ENCODE measurements at regions not wholly inside any gene's neighbourhood (a gene's known extent, or its start where the extent isn't known, plus 50 kb on each side); places are given as distances from the start of the nearest gene placed in this dataset.

DNA sequence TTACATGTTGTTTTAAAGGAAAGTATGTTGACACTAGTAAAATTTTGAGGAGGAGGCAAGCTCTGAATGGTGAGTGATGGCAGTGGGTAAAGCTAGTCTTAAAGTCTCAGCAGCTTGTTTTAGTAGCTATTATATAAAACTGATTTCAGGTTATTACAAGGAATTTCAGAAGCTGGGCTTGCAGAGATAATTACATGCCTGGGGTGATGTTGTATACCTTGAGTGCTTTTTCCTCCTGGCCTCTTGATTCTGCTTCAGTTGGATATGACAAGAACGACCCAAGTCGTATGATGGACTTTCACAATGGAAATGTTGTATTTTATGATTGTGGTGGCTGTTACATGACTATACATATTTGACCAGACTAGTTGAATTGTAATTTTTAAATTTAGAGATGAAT, 175.5 kb upstream of the ADGRL3 start:
- Histone ChIP-seq H3K4me2 (ENCODE audit: low read length) (no peak overlapping the region), H3K79me2 (ENCODE audit: insufficient read depth, low read length) (no peaks in the 10 kb centered on the region), H3K9ac (ENCODE audit: low read length) (no peak overlapping the region), H3K4me3 (ENCODE audit: insufficient read depth, low read depth, low read length) (no peak overlapping the region), H3K27ac (ENCODE audit: low read depth, low read length) (no peak overlapping the region), H2AFZ (ENCODE audit: low read depth, low read length) (no peak overlapping the region), H3K4me1 (ENCODE audit: insufficient read depth, low read length) (no peaks in the 10 kb centered on the region), H3K9me3 (ENCODE audit: insufficient read depth, low read depth, low read length) (no peaks in the 10 kb centered on the region), H4K20me1 (ENCODE audit: insufficient read depth, low read length) (no peaks in the 10 kb centered on the region), H3K36me3 (ENCODE audit: insufficient read depth, low read length) (no peaks in the 10 kb centered on the region), H3K27me3 (ENCODE audit: insufficient read depth, low read length) (no peaks in the 10 kb centered on the region)
- H3K36me3 Mint-ChIP-seq (ENCODE audit: low read depth, unreplicated experiment) = no peaks in the 10 kb centered on the region
- DNase-seq (ENCODE audit: low read depth) (no peak), FAIRE-seq (no peak)
- H3K27ac Mint-ChIP-seq (ENCODE audit: unreplicated experiment) = no peak overlapping the region
- peaks cover 9% of the 10 kb centered on the region for H3K9me3 Mint-ChIP-seq (ENCODE audit: unreplicated experiment)
- H3K4me3 Mint-ChIP-seq (ENCODE audit: unreplicated experiment) = no peak overlapping the region
- H3K4me1 Mint-ChIP-seq (ENCODE audit: low read depth, unreplicated experiment) = no peaks in the 10 kb centered on the region
- no peaks in the 10 kb centered on the region for H3K27me3 Mint-ChIP-seq (ENCODE audit: low read depth, unreplicated experiment)
- TF ChIP-seq CTCF (IDR thresholded peaks at IDR 0.05; ENCODE audit: insufficient read depth, low read depth, low read length) (no peak), EZH2 (IDR thresholded peaks at IDR 0.05; ENCODE audit: insufficient read depth, low read length) (no peak)

GRCh38 chr4:61027939-61028338, 172.2 kb upstream of the ADGRL3 start:
- Histone ChIP-seq H3K4me1 (ENCODE audit: insufficient read depth, low read length) (no peaks in the 10 kb centered on the region), H3K36me3 (ENCODE audit: insufficient read depth, low read length) (no peaks in the 10 kb centered on the region), H3K27me3 (ENCODE audit: insufficient read depth, low read length) (no peaks in the 10 kb centered on the region), H3K79me2 (ENCODE audit: insufficient read depth, low read length) (no peaks in the 10 kb centered on the region), H3K27ac (ENCODE audit: low read depth, low read length) (no peak overlapping the region), H3K9ac (ENCODE audit: low read length) (no peak overlapping the region), H3K4me3 (ENCODE audit: insufficient read depth, low read depth, low read length) (no peak overlapping the region), H4K20me1 (ENCODE audit: insufficient read depth, low read length) (no peaks in the 10 kb centered on the region), H2AFZ (ENCODE audit: low read depth, low read length) (no peak overlapping the region), H3K4me2 (ENCODE audit: low read length) (no peak overlapping the region), H3K9me3 (ENCODE audit: insufficient read depth, low read depth, low read length) (no peaks in the 10 kb centered on the region)
- H3K36me3 Mint-ChIP-seq (ENCODE audit: low read depth, unreplicated experiment) = no peaks in the 10 kb centered on the region
- no peak for TF ChIP-seq EZH2 (IDR thresholded peaks at IDR 0.05; ENCODE audit: insufficient read depth, low read length)
- no peak for TF ChIP-seq CTCF (IDR thresholded peaks at IDR 0.05; ENCODE audit: insufficient read depth, low read depth, low read length)
- DNase-seq (ENCODE audit: low read depth) (no peak), FAIRE-seq (no peak)
- H3K4me1 Mint-ChIP-seq (ENCODE audit: low read depth, unreplicated experiment) = no peaks in the 10 kb centered on the region
- H3K27me3 Mint-ChIP-seq (ENCODE audit: low read depth, unreplicated experiment) = no peaks in the 10 kb centered on the region
- no peak overlapping the region for H3K4me3 Mint-ChIP-seq (ENCODE audit: unreplicated experiment)
- no peaks in the 10 kb centered on the region for H3K9me3 Mint-ChIP-seq (ENCODE audit: unreplicated experiment)
- no peak overlapping the region for H3K27ac Mint-ChIP-seq (ENCODE audit: unreplicated experiment)

- no peak overlapping the region for H3K4me3 ChIP-seq (ENCODE audit: insufficient read depth, low read depth, low read length)
- no peak overlapping the region for H3K27ac ChIP-seq (ENCODE audit: low read depth, low read length)
- H2AFZ ChIP-seq (ENCODE audit: low read depth, low read length) = no peak overlapping the region
- no peaks in the 10 kb centered on the region for H3K4me1 Mint-ChIP-seq (ENCODE audit: low read depth, unreplicated experiment)
- H3K27me3 ChIP-seq (ENCODE audit: insufficient read depth, low read length) = no peaks in the 10 kb centered on the region
- H4K20me1 ChIP-seq (ENCODE audit: insufficient read depth, low read length) = no peaks in the 10 kb centered on the region
- H3K9me3 Mint-ChIP-seq (ENCODE audit: unreplicated experiment) = peaks cover 2% of the 10 kb centered on the region
- TF ChIP-seq CTCF (IDR thresholded peaks at IDR 0.05; ENCODE audit: insufficient read depth, low read depth, low read length) (no peak), EZH2 (IDR thresholded peaks at IDR 0.05; ENCODE audit: insufficient read depth, low read length) (no peak)
- no peaks in the 10 kb centered on the region for H3K36me3 Mint-ChIP-seq (ENCODE audit: low read depth, unreplicated experiment)
- no peaks in the 10 kb centered on the region for H3K79me2 ChIP-seq (ENCODE audit: insufficient read depth, low read length)
- no peak overlapping the region for H3K27ac Mint-ChIP-seq (ENCODE audit: unreplicated experiment)
- FAIRE-seq = no peak
- no peaks in the 10 kb centered on the region for H3K36me3 ChIP-seq (ENCODE audit: insufficient read depth, low read length)
- no peak overlapping the region for H3K4me2 ChIP-seq (ENCODE audit: low read length)
- H3K9ac ChIP-seq (ENCODE audit: low read length) = no peak overlapping the region
- no peak overlapping the region for H3K4me3 Mint-ChIP-seq (ENCODE audit: unreplicated experiment)
- no peaks in the 10 kb centered on the region for H3K9me3 ChIP-seq (ENCODE audit: insufficient read depth, low read depth, low read length)
- no peaks in the 10 kb centered on the region for H3K27me3 Mint-ChIP-seq (ENCODE audit: low read depth, unreplicated experiment)
- no peaks in the 10 kb centered on the region for H3K4me1 ChIP-seq (ENCODE audit: insufficient read depth, low read length)
- no peak for DNase-seq (ENCODE audit: low read depth)
Measured at GRCh38 chr4:61036071-61036684, 163.9 kb upstream of the ADGRL3 start.

All from astrocyte (in vitro differentiated cells and primary cell).